Left forelimb (tissue), 1 donor: ENCODE measurements at regions not wholly inside any gene's neighbourhood (a gene's known extent, or its start where the extent isn't known, plus 50 kb on each side); places are given as distances from the start of the nearest gene placed in this dataset.

Source experiments
- DNase-seq: peaks from one replicate; pipeline ENCODE4 v3.0.0-alpha.2; 2018; ENCODE audit warnings: low spot score

DNA sequence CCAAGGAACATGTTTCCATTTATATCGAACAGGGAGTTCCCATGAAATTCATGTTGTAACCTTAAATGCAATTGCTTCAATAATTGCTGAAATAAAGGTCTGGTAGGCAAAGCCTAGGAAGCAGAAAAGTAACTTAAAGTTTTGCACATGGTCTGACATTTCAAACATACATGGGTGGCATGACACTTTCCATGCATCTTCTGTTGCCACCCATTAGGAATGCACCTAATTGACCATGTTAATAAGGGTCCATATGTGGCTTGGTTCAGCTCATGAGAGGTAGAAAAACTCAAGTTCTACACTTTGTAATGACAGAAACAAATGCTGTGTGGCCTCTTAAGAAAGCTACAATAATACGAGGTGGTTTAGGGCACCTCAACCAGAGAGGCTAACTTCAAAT, 72.0 kb upstream of the GORAB start:
- no peak for DNase-seq

DNA sequence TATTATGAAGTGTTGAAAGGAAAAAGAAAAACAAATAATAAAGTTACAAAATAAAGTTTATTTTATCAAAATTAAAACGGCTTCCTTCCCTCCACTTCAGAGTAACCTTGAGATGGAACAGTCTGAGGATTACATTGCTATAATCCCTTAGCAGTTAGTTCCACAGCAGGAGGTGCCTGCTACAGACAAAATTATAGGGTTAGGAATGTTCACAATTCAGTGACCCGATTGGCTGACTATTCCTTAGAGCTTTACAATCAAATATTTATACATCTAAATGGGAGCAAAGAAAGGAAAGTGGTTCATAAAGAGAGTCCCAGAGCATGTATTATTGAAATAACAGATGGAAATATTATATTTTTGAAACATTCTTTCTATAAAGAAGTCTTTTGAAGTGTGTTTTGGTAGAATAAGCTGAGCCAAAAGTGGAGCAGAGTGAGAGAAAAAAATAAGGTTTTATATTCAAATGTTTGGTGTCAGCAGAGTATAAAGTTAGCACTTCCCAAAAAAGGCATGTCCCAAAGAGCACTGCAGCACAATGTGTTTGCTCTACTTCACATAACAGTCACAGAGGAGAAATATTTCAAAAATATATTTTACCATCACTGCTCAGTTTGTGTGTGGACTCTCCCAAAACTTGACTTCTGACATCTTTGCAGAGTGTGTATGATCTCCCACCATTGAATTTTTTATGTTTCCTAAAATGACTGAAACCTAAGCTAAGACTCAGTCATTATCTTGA, 71.4 kb upstream of the GORAB start:
- no peak for DNase-seq

DNA sequence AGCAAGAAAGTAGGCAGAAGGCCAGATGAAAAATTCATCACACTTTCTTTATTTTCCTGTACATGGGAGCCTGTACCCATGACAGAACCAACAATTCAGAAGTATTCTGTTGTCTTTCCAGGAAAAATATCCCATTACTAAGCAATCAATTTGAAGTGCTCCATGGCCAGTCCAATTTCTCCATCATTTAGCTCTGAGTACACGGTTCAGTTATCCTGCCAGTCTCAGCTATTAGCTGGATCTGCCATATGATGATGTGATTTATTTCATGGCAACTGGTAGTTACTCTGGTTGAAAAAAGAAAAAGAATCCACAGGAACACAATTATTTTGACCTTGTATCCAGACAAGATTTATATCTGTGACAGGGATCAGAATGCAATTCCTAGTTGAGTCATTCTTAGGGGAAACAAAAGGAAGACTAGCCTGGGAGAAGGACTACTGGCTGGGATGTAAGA, 70.6 kb upstream of the GORAB start:
- DNase-seq = no peak

DNA sequence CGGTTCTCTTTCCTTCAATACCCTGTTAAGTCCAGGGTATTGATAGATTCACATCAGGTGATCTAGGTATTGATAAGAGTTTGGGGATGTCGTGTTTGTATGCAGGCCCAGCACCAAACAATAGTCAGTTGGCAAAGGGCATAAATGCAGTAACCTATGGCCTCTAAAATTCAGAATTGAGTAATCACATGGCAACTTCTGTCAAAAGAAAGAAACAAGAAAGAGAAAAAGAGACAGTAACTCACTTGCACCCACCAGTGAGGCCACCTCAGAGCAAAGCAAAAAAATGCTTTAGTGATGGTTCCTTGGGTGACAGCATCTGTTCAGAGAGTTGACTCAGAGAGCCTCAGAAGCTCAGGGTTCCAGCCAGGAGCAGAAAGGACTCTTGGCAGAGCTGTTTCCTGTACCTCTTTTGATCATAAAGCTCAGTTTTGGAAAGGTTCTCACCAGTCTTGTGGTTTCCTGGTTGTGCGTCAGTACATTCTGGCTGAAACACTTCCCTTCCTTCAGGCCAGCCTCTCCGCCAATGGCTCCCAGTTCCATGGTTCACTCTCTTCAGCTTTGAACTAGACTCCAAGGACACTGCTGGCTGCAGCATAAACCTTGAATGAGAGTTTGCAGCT, 70.1 kb upstream of the GORAB start:
- peak; percentile 72 for DNase-seq

DNA sequence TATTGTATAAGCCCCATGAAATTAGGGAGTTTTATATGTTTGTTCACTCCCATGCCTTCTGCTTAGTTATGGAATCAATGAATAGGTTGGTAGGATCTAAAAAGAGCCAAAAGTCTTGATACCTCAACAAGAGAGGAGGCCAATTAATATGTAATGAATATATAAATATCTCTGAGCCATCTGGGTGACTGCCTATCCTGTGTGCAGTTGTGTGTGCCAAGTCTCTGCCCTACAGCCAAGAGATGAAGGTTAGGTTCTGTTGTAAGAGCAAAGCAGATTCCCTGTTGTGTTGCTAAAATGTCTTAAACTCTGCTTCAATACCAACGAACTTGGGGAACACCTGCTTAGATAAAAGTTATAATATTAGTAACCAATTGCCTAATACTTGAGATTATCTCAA, 61.8 kb upstream of the GORAB start:
- DNase-seq = no peak

DNA sequence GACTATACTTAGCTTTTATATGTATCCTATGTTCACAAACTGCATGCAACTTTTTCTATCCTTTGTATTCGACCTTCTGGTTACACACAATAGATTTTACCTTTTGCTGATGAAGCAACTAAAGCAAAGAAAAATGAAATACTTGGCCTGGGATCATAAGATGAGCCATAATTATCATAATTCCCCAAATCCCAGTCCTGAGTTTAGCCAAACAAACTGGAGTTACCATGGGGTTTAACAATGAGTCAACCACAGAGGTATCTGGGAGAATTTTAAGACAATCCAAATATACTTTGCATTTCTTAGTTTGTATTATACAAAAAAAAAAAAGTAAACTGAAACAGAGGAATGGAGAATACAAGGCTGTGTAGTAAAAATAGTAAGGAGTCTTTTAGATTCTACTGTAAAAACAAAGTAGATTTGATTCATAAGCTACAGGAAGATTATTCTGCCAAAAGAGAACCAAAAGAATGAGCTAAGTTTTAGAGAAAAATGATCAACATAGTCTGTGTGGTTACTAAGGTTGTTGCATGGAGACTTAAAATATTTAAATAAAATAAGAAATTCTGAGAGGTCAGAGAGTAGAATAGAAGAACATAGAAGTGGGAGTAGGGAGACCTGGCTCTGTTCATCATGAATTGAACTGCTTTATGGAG, 60.4 kb upstream of the GORAB start:
- no peak for DNase-seq

DNA sequence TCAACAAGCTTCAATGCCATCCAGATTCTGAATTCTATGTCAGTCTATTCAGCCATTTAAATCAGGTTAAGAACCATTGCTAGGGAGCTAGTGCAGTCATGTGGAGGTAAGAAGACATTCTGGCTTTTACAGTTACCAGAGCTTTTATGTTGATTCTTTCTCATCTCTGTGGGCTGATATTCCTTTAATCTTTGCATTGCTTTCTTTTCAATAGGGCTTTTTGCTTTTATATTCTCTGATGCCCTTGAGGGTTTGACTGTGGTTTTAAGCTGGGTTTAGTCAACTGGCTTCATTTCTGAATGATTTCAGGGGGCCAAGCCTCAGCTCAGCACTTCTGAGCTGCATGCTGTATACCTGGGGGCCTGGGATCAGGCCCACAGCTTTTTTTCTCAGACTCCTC, 51.0 kb upstream of the GORAB start:
- no peak for DNase-seq
